ENCODE measurements at regions not wholly inside any gene's neighbourhood (a gene's known extent, or its start where the extent isn't known, plus 50 kb on each side); places are given as distances from the start of the nearest gene placed in this dataset.

DNA sequence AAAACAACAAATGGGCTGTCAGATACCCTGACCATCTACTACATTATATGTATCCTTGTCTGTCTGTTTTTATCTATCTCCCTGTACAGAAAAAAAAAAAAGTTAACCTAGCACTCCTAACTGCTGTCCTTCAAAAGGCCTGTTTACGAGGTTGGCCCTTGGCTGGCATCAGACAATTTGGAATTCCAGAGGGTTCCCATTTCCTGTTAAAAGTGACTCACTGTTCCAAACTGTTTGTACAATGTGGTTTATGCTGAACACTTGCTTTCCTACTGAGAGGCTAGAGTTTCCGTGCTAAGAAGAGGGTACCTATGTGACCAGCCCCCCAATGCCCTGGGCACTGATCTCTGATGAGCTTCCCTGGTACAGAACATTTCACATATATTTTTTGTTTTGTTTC lies 65.9 kb upstream of the HMGXB4 start:
- H4K8ac ChIP-seq (ENCODE audit: low read depth in 2 of 2, low read length in 2 of 2) = no peak overlapping the region
- dilution Hi-C loops (cut with HindIII; ENCODE audit: low sequenced_read_pairs, unreplicated experiment) = no loop called here

More for the DNA sequence above, 65.9 kb upstream of the HMGXB4 start:
- H2BK120ac ChIP-seq (ENCODE audit: low read depth, low read length) = no peak overlapping the region
- H4K91ac ChIP-seq (ENCODE audit: insufficient read depth, low read depth, low read length) = no peak overlapping the region
- H3K9me1 ChIP-seq (ENCODE audit: insufficient read depth, low read length) = no peaks in the 10 kb centered on the region
- peak; percentile 27; the same call in 1 of the 2 replicates for ATAC-seq (ENCODE audit: low read depth)
- intact Hi-C loops (cut with micrococcal nuclease) (no loop called here), in situ Hi-C loops (cut with MboI; ENCODE audit: low sequenced_read_pairs) (no loop called here)
- no peaks in the 10 kb centered on the region for H3K36me3 ChIP-seq (ENCODE audit: control insufficient read depth, insufficient read depth, low read length)
- no peak overlapping the region for H3K4ac ChIP-seq (ENCODE audit: low read depth, low read length)
- no peak overlapping the region for H3K4me2 ChIP-seq (ENCODE audit: low read depth, low read length)
- no peak overlapping the region for H3K23ac ChIP-seq (ENCODE audit: low read depth, low read length)
- H2AK5ac ChIP-seq (ENCODE audit: low read depth, low read length) = no peak overlapping the region
- H3K56ac ChIP-seq (ENCODE audit: extremely low read depth, insufficient read depth, low read length) = no peak overlapping the region
- peak; percentile 3 for DNase-seq
- H2BK20ac ChIP-seq (ENCODE audit: low read depth, low read length) = no peak overlapping the region
- BruUV-seq (replicated peaks) = no TSS peak
- H2BK15ac ChIP-seq (ENCODE audit: low read depth, low read length) = no peak overlapping the region
- H3K18ac ChIP-seq (ENCODE audit: low read depth, low read length) = no peak overlapping the region
- H2BK5ac ChIP-seq (ENCODE audit: low read depth, low read length, poor library complexity, severe bottlenecking) = no peak overlapping the region
- H4K5ac ChIP-seq (ENCODE audit: low read depth, low read length) = no peak overlapping the region
- H2AFZ ChIP-seq (replicated peaks; ENCODE audit: low read length, poor library complexity) = no peak overlapping the region
- ChIA-PET CTCF (no interaction called here), POLR2A (ENCODE audit: unreplicated experiment) (no interaction called here)
- no peaks in the 10 kb centered on the region for H3K4me1 ChIP-seq (ENCODE audit: control insufficient read depth, insufficient read depth, low read length)
- no peaks in the 10 kb centered on the region for H3K79me1 ChIP-seq (ENCODE audit: low read depth in 1 of 2, low read length in 2 of 2)
- no peak overlapping the region for H2AK9ac ChIP-seq (replicated peaks; ENCODE audit: low read depth, low read length, poor library complexity)
- H3K9ac ChIP-seq (ENCODE audit: low read depth, low read length) = no peak overlapping the region
- H3K9me3 ChIP-seq (ENCODE audit: control insufficient read depth, insufficient read depth, low read length) = peaks cover 2% of the 10 kb centered on the region; the same call in 1 of the 2 replicates
- H4K20me1 ChIP-seq (ENCODE audit: insufficient read depth, low read length) = no peaks in the 10 kb centered on the region
- no peak overlapping the region for H3K14ac ChIP-seq (replicated peaks; ENCODE audit: low read depth, low read length)
- WGBS, 2 experiments (ENCODE audit: extremely low coverage in 2 of 2, insufficient read length in 1 of 2) = no CpG with 5 or more reads among the region's 2 CpGs
- H3K27me3 ChIP-seq (ENCODE audit: control insufficient read depth, insufficient read depth, low read length) = no peaks in the 10 kb centered on the region
- TF ChIP-seq NFE2L2 (IDR thresholded peaks at IDR 0.05; ENCODE audit: low read depth, low read length) = no peak
- no peak for TF ChIP-seq BHLHE40 (IDR thresholded peaks at IDR 0.05; ENCODE audit: low read depth, low read length)
- TF ChIP-seq SMC3 (IDR thresholded peaks at IDR 0.05; ENCODE audit: low read depth, low read length) = no peak
- no peak for TF ChIP-seq CEBPB (IDR thresholded peaks at IDR 0.05; ENCODE audit: low read depth, low read length)
- TF ChIP-seq MAZ (IDR thresholded peaks at IDR 0.05; ENCODE audit: borderline replicate concordance, low read depth, low read length) = no peak
- TF ChIP-seq RAD21 (IDR thresholded peaks at IDR 0.05; ENCODE audit: low read length) = no peak
- TF ChIP-seq MXI1 (IDR thresholded peaks at IDR 0.05; ENCODE audit: borderline replicate concordance, low read depth, low read length) = no peak
- no peak for TF ChIP-seq FOS (IDR thresholded peaks at IDR 0.05; ENCODE audit: low read depth, low read length)
- no peak for TF ChIP-seq RCOR1 (IDR thresholded peaks at IDR 0.05; ENCODE audit: insufficient replicate concordance, low read length)
- TF ChIP-seq, protein P1, sequence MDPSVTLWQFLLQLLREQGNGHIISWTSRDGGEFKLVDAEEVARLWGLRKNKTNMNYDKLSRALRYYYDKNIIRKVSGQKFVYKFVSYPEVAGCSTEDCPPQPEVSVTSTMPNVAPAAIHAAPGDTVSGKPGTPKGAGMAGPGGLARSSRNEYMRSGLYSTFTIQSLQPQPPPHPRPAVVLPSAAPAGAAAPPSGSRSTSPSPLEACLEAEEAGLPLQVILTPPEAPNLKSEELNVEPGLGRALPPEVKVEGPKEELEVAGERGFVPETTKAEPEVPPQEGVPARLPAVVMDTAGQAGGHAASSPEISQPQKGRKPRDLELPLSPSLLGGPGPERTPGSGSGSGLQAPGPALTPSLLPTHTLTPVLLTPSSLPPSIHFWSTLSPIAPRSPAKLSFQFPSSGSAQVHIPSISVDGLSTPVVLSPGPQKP (IDR thresholded peaks at IDR 0.05; ENCODE audit: borderline replicate concordance, low read depth, low read length) = no peak
- TF ChIP-seq POLR2A (IDR thresholded peaks at IDR 0.05; ENCODE audit: low read depth, low read length) = no peak
- TF ChIP-seq, protein P2, sequence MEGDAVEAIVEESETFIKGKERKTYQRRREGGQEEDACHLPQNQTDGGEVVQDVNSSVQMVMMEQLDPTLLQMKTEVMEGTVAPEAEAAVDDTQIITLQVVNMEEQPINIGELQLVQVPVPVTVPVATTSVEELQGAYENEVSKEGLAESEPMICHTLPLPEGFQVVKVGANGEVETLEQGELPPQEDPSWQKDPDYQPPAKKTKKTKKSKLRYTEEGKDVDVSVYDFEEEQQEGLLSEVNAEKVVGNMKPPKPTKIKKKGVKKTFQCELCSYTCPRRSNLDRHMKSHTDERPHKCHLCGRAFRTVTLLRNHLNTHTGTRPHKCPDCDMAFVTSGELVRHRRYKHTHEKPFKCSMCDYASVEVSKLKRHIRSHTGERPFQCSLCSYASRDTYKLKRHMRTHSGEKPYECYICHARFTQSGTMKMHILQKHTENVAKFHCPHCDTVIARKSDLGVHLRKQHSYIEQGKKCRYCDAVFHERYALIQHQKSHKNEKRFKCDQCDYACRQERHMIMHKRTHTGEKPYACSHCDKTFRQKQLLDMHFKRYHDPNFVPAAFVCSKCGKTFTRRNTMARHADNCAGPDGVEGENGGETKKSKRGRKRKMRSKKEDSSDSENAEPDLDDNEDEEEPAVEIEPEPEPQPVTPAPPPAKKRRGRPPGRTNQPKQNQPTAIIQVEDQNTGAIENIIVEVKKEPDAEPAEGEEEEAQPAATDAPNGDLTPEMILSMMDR (conservative IDR thresholded peaks at IDR 0.05; ENCODE audit: low read depth, low read length) = no peak
- no peak for TF ChIP-seq RFX5 (IDR thresholded peaks at IDR 0.05; ENCODE audit: low read depth, low read length)
- no peak for TF ChIP-seq CHD1 (IDR thresholded peaks at IDR 0.05; ENCODE audit: low read depth, low read length)
- no peak for TF ChIP-seq MAFK (IDR thresholded peaks at IDR 0.05; ENCODE audit: low read depth, low read length)
- H3K27ac ChIP-seq (ENCODE audit: insufficient read depth, low read length) = no peak overlapping the region
- H3K4me3 ChIP-seq (ENCODE audit: insufficient read depth, low read depth, low read length) = no peak overlapping the region
